ENCODE measurements at regions not wholly inside any gene's neighbourhood (a gene's known extent, or its start where the extent isn't known, plus 50 kb on each side); places are given as distances from the start of the nearest gene placed in this dataset.

- DNase-seq (ENCODE audit: low read depth) = no peak
- H3K4me3 ChIP-seq (ENCODE audit: low read depth, low read length) = no peak overlapping the region
- TF ChIP-seq POLR2A (IDR thresholded peaks at IDR 0.05; ENCODE audit: extremely low read depth, insufficient read length) = no peak
- TF ChIP-seq MYC (IDR thresholded peaks at IDR 0.05; ENCODE audit: low read depth, low read length) = no peak
- TF ChIP-seq MAX (IDR thresholded peaks at IDR 0.05; ENCODE audit: low read depth, low read length) = no peak
- no peak for TF ChIP-seq CTCF (IDR thresholded peaks at IDR 0.05; ENCODE audit: low read depth, low read length)
These were observed 186.7 kb upstream of the NOCT start for GRCh38 chr4:138828926-138829325.

- H3K4me3 ChIP-seq (ENCODE audit: low read depth, low read length) = no peak overlapping the region
- no peak for DNase-seq (ENCODE audit: low read depth)
- TF ChIP-seq CTCF (IDR thresholded peaks at IDR 0.05; ENCODE audit: low read depth, low read length) (no peak), MYC (IDR thresholded peaks at IDR 0.05; ENCODE audit: low read depth, low read length) (no peak), POLR2A (IDR thresholded peaks at IDR 0.05; ENCODE audit: extremely low read depth, insufficient read length) (no peak), MAX (IDR thresholded peaks at IDR 0.05; ENCODE audit: low read depth, low read length) (no peak)
These were observed 188.8 kb upstream of the NOCT start for GRCh38 chr4:138826754-138827153.

GRCh38 chr4:138826322-138826721, 189.3 kb upstream of the NOCT start:
- TF ChIP-seq POLR2A (IDR thresholded peaks at IDR 0.05; ENCODE audit: extremely low read depth, insufficient read length) (no peak), MYC (IDR thresholded peaks at IDR 0.05; ENCODE audit: low read depth, low read length) (no peak), CTCF (IDR thresholded peaks at IDR 0.05; ENCODE audit: low read depth, low read length) (no peak), MAX (IDR thresholded peaks at IDR 0.05; ENCODE audit: low read depth, low read length) (no peak)
- no peak for DNase-seq (ENCODE audit: low read depth)
- no peak overlapping the region for H3K4me3 ChIP-seq (ENCODE audit: low read depth, low read length)

GRCh38 chr4:138821331-138821730, 194.2 kb upstream of the NOCT start:
- H3K4me3 ChIP-seq (ENCODE audit: low read depth, low read length) = no peak overlapping the region
- TF ChIP-seq CTCF (IDR thresholded peaks at IDR 0.05; ENCODE audit: low read depth, low read length) (no peak), MYC (IDR thresholded peaks at IDR 0.05; ENCODE audit: low read depth, low read length) (no peak), MAX (IDR thresholded peaks at IDR 0.05; ENCODE audit: low read depth, low read length) (no peak), POLR2A (IDR thresholded peaks at IDR 0.05; ENCODE audit: extremely low read depth, insufficient read length) (no peak)
- no peak for DNase-seq (ENCODE audit: low read depth)

GRCh38 chr4:138816875-138817274, 198.7 kb upstream of the NOCT start:
- no peak for DNase-seq (ENCODE audit: low read depth)
- H3K4me3 ChIP-seq (ENCODE audit: low read depth, low read length) = no peak overlapping the region
- no peak for TF ChIP-seq POLR2A (IDR thresholded peaks at IDR 0.05; ENCODE audit: extremely low read depth, insufficient read length)
- no peak for TF ChIP-seq CTCF (IDR thresholded peaks at IDR 0.05; ENCODE audit: low read depth, low read length)
- no peak for TF ChIP-seq MAX (IDR thresholded peaks at IDR 0.05; ENCODE audit: low read depth, low read length)
- no peak for TF ChIP-seq MYC (IDR thresholded peaks at IDR 0.05; ENCODE audit: low read depth, low read length)

GRCh38 chr4:138815811-138816210, 199.8 kb upstream of the NOCT start:
- no peak for TF ChIP-seq MAX (IDR thresholded peaks at IDR 0.05; ENCODE audit: low read depth, low read length)
- no peak for TF ChIP-seq CTCF (IDR thresholded peaks at IDR 0.05; ENCODE audit: low read depth, low read length)
- no peak for TF ChIP-seq POLR2A (IDR thresholded peaks at IDR 0.05; ENCODE audit: extremely low read depth, insufficient read length)
- no peak overlapping the region for H3K4me3 ChIP-seq (ENCODE audit: low read depth, low read length)
- DNase-seq (ENCODE audit: low read depth) = no peak
